OCI-LY7 (cell line): ENCODE measurements at regions not wholly inside any gene's neighbourhood (a gene's known extent, or its start where the extent isn't known, plus 50 kb on each side); places are given as distances from the start of the nearest gene placed in this dataset.
A peak's percentile ranks its signal among the peaks of the same experiment; 100 is the strongest.

Experiments used
- BruUV-seq: library from RNA; stranded (reverse); fragments of 400-500 nt; replicated peaks from 2 replicates; lab custom pipeline; 2021; lab: Mats Ljungman, UMichigan
- CTCF ChIA-PET: fragments of 300-600 bp; sonication (Branson Sonifier 250); formaldehyde crosslinking; loops from one replicate; lab custom pipeline; 2022; ENCODE audit warnings: antibody characterized with exemption; ENCODE audit not compliant: unreplicated experiment; lab: Charles Lee
- POLR2A ChIA-PET: fragments of 300-600 bp; sonication (Branson Sonifier 250); formaldehyde crosslinking; loops from one replicate; lab custom pipeline; 2022; ENCODE audit warnings: antibody characterized with exemption; lab: Charles Lee
- DNase-seq: peaks from one replicate; pipeline ENCODE4 v3.0.0-alpha.2; 2015; ENCODE audit warnings: low spot score
- H2AFZ ChIP-seq: fragments of 200-600 bp; sonication (generic), shearing (Covaris generic); 2 replicates; pipeline ENCODE4 v1.6.1; 2014; ENCODE audit warnings: mild to moderate bottlenecking, antibody characterized with exemption, low read length, moderate library complexity
- H3K27ac ChIP-seq: fragments of 200-600 bp; sonication (generic); 2 replicates; pipeline ENCODE4 v1.5.1; 2014; ENCODE audit warnings: mixed run types, low read depth, mild to moderate bottlenecking, moderate library complexity, low read length, inconsistent platforms; ENCODE audit not compliant: poor library complexity, severe bottlenecking
- H3K36me3 ChIP-seq: fragments of 200-600 bp; sonication (generic); 2 replicates; pipeline ENCODE4 v1.6.1; 2014; ENCODE audit warnings: mild to moderate bottlenecking, antibody characterized with exemption, low read length, moderate library complexity, mixed read lengths; ENCODE audit not compliant: insufficient read depth
- H3K4me1 ChIP-seq: fragments of 200-600 bp; sonication (generic); 2 replicates; pipeline ENCODE4 v1.5.1; 2014; ENCODE audit warnings: mild to moderate bottlenecking, low read length; ENCODE audit not compliant: insufficient read depth, poor library complexity, severe bottlenecking
- H3K4me2 ChIP-seq: fragments of 200-600 bp; sonication (generic); 2 replicates; pipeline ENCODE4 v1.6.1; 2014; ENCODE audit warnings: mild to moderate bottlenecking, low read length
- H3K4me3 ChIP-seq: fragments of 200-600 bp; sonication (generic); 2 replicates; pipeline ENCODE4 v1.5.1; 2014; ENCODE audit warnings: mild to moderate bottlenecking, low read depth, low read length; ENCODE audit not compliant: poor library complexity, severe bottlenecking
- H3K79me2 ChIP-seq: fragments of 200-600 bp; sonication (generic); 2 replicates; pipeline ENCODE4 v1.6.1; 2016; ENCODE audit warnings: low read depth, mild to moderate bottlenecking, low read length, moderate library complexity, mixed read lengths; ENCODE audit not compliant: insufficient read depth
- H3K9me2 ChIP-seq: fragments of 200-600 bp; sonication (generic); 2 replicates; pipeline ENCODE4 v1.6.1; 2016; ENCODE audit warnings: mild to moderate bottlenecking, low read length, mixed read lengths; ENCODE audit not compliant: insufficient read depth
- H3K9me3 ChIP-seq: fragments of 200-600 bp; sonication (generic); 2 replicates; pipeline ENCODE4 v1.6.1; 2014; ENCODE audit warnings: mild to moderate bottlenecking, mixed run types, low read length, mixed read lengths
- H4K20me1 ChIP-seq: fragments of 200-600 bp; sonication (generic); 2 replicates; pipeline ENCODE4 v1.6.1; 2014; ENCODE audit warnings: mild to moderate bottlenecking, antibody characterized with exemption, low read length, moderate library complexity, mixed read lengths; ENCODE audit not compliant: insufficient read depth
- CTCF ChIP-seq: fragments of 200-600 bp; sonication (generic); conservative IDR thresholded peaks from 2 replicates; pipeline ENCODE4 v1.5.1; 2014; ENCODE audit warnings: mild to moderate bottlenecking, antibody characterized with exemption, low read length, moderate library complexity, mixed read lengths
- EZH2phosphoT487 ChIP-seq: fragments of 200-600 bp; sonication (generic); IDR thresholded peaks from 2 replicates; pipeline ENCODE4 v1.6.1; 2018; ENCODE audit warnings: low read depth, borderline replicate concordance, mild to moderate bottlenecking, mixed run types, antibody characterized with exemption, low read length, moderate library complexity, mixed read lengths
- intact Hi-C: fragments of 100-400 bp; cut with micrococcal nuclease; formaldehyde crosslinking; loops from one replicate; pipeline ENCODE4 v1.10.0; 2022; ENCODE audit not compliant: unreplicated experiment

GRCh38 chr12:111224186-111225066, 144.5 kb downstream of the PHETA1 start:
- intact Hi-C loops, result no loop called here
- no TSS peak for BruUV-seq
- Histone ChIP-seq H3K9me3 (no peaks in the 10 kb centered on the region), H3K4me2 (no peak overlapping the region), H3K36me3 (no peaks in the 10 kb centered on the region), H4K20me1 (no peaks in the 10 kb centered on the region), H3K27ac (no peak overlapping the region), H3K79me2 (no peaks in the 10 kb centered on the region), H3K9me2 (no peaks in the 10 kb centered on the region), H2AFZ (no peak overlapping the region), H3K4me1 (no peaks in the 10 kb centered on the region), H3K4me3 (no peak overlapping the region)
- POLR2A ChIA-PET, result interaction anchor here (0.9 kb wide), 1 partner anchor 14 kb away, joined by 5 read pairs; no protein-coding TSS in a partner anchor
- DNase-seq, result peak; percentile 5
- no peak for TF ChIP-seq CTCF
- TF ChIP-seq EZH2phosphoT487, result no peak
- CTCF ChIA-PET, result interaction anchor here (0.6 kb wide), 1 partner anchor 231 kb away, joined by 6 read pairs; no protein-coding TSS in a partner anchor

GRCh38 chr12:111222523-111222922, 146.4 kb downstream of the PHETA1 start:
- no peak for DNase-seq
- no TSS peak for BruUV-seq
- H3K79me2 ChIP-seq, result no peaks in the 10 kb centered on the region
- H2AFZ ChIP-seq, result no peak overlapping the region
- ChIA-PET CTCF (no interaction called here), POLR2A (interaction anchor here (0.5 kb wide), 1 partner anchor 1468 kb away, joined by 7 read pairs; no protein-coding TSS in a partner anchor)
- H3K9me2 ChIP-seq, result no peaks in the 10 kb centered on the region
- no peaks in the 10 kb centered on the region for H3K9me3 ChIP-seq
- no peaks in the 10 kb centered on the region for H3K4me1 ChIP-seq
- H3K4me3 ChIP-seq, result no peak overlapping the region
- no peak overlapping the region for H3K27ac ChIP-seq
- no peak for TF ChIP-seq EZH2phosphoT487
- no peak for TF ChIP-seq CTCF
- H4K20me1 ChIP-seq, result no peaks in the 10 kb centered on the region
- H3K36me3 ChIP-seq, result no peaks in the 10 kb centered on the region
- intact Hi-C loops, result no loop called here
- no peak overlapping the region for H3K4me2 ChIP-seq

GRCh38 chr12:111222027-111222414, 146.9 kb downstream of the PHETA1 start:
- H3K4me1 ChIP-seq, result no peaks in the 10 kb centered on the region
- H3K36me3 ChIP-seq, result no peaks in the 10 kb centered on the region
- CTCF ChIA-PET, result no interaction called here
- TSS peak; percentile 44 for BruUV-seq
- POLR2A ChIA-PET, result no interaction called here
- H3K4me3 ChIP-seq, result no peak overlapping the region
- TF ChIP-seq EZH2phosphoT487 (no peak), CTCF (no peak)
- no peak for DNase-seq
- no peak overlapping the region for H3K27ac ChIP-seq
- no peak overlapping the region for H3K4me2 ChIP-seq
- no peaks in the 10 kb centered on the region for H3K79me2 ChIP-seq
- intact Hi-C loops, result no loop called here
- H3K9me2 ChIP-seq, result no peaks in the 10 kb centered on the region
- H4K20me1 ChIP-seq, result no peaks in the 10 kb centered on the region
- no peak overlapping the region for H2AFZ ChIP-seq
- no peaks in the 10 kb centered on the region for H3K9me3 ChIP-seq
